Stimulated activated CD8-positive, alpha-beta memory T cell treated with anti-CD3 and anti-CD28 coated beads, Interleukin-4, amount 100 ng/mL, for 4 hours (primary cell): ENCODE measurements at regions not wholly inside any gene's neighbourhood (a gene's known extent, or its start where the extent isn't known, plus 50 kb on each side); places are given as distances from the start of the nearest gene placed in this dataset.

Source experiments
- DNase-seq, 2 donors: peaks; one replicate each; pipeline ENCODE4 v3.0.0-alpha.2; 2020; ENCODE audit warnings: low read depth in 2 of 2, low spot score in 1 of 2

- no peak for DNase-seq
These were observed 727.5 kb downstream of the TBL1XR1 start for GRCh38 chr3:176469694-176470205.

GRCh38 chr3:176463610-176464009, 733.7 kb downstream of the TBL1XR1 start:
- DNase-seq, result no peak

GRCh38 chr3:176447369-176447768, 749.9 kb downstream of the TBL1XR1 start:
- DNase-seq, result no peak

GRCh38 chr3:176442326-176442725, 755.0 kb downstream of the TBL1XR1 start:
- no peak for DNase-seq

- DNase-seq, result no peak
These were observed 757.6 kb downstream of the TBL1XR1 start for GRCh38 chr3:176439729-176440128.

- no peak for DNase-seq
These were observed 765.3 kb downstream of the TBL1XR1 start for GRCh38 chr3:176431991-176432390.

GRCh38 chr3:176431038-176431418, 766.3 kb downstream of the TBL1XR1 start:
- DNase-seq, result no peak

GRCh38 chr3:176430244-176431037, 766.8 kb downstream of the TBL1XR1 start:
- no peak for DNase-seq

GRCh38 chr3:176428552-176428951, 768.7 kb downstream of the TBL1XR1 start:
- no peak for DNase-seq

GRCh38 chr3:176426371-176426770, 770.9 kb downstream of the TBL1XR1 start:
- DNase-seq, result no peak

- DNase-seq, result no peak
These were observed 780.4 kb downstream of the TBL1XR1 start for GRCh38 chr3:176416870-176417269.

GRCh38 chr3:176415661-176416295, 781.5 kb downstream of the TBL1XR1 start:
- no peak for DNase-seq

GRCh38 chr3:176412771-176413170, 784.5 kb downstream of the TBL1XR1 start:
- DNase-seq, result no peak

- DNase-seq, result no peak
These were observed 793.8 kb downstream of the TBL1XR1 start for GRCh38 chr3:176403531-176403930.

- no peak for DNase-seq
These were observed 796.1 kb downstream of the TBL1XR1 start for GRCh38 chr3:176401211-176401610.

GRCh38 chr3:176399193-176399592, 798.1 kb downstream of the TBL1XR1 start:
- DNase-seq, result no peak

- no peak for DNase-seq
These were observed 802.0 kb downstream of the TBL1XR1 start for GRCh38 chr3:176395240-176395639.

- DNase-seq, result no peak
These were observed 818.5 kb downstream of the TBL1XR1 start for GRCh38 chr3:176378789-176379188.

- DNase-seq, result no peak
These were observed 820.8 kb downstream of the TBL1XR1 start for GRCh38 chr3:176376531-176376930.

GRCh38 chr3:176375519-176375918, 821.8 kb downstream of the TBL1XR1 start:
- no peak for DNase-seq

GRCh38 chr3:176362191-176362731, 835.0 kb downstream of the TBL1XR1 start:
- DNase-seq, result no peak

- no peak for DNase-seq
These were observed 838.1 kb downstream of the TBL1XR1 start for GRCh38 chr3:176359211-176359610.
